COR-L47 (cell line): ENCODE measurements at regions not wholly inside any gene's neighbourhood (a gene's known extent, or its start where the extent isn't known, plus 50 kb on each side); places are given as distances from the start of the nearest gene placed in this dataset.

Experiments
- DNase-seq: peaks from one replicate; lab custom pipeline; 2025; lab: John Stamatoyannopoulos, UW

DNA sequence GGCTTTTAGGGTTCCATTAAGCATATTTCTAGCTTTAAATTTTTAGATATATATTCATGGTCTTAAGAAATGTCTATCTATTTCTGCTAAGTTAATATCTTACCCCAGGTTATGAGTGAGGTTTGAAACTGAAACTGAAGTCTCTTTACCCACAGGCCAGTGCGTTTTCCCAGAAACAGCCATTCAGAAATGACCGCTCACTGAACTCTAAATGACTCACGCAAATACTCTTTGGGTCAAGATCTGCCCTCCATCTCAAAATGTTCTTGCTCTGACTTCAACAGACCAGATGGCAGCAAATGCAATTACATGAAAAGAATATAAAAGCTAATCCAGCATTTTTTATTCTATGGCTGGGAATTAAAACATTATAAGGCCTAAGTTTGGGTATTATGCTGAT lies 315.2 kb downstream of the TDRD15 start:
- no peak for DNase-seq

DNA sequence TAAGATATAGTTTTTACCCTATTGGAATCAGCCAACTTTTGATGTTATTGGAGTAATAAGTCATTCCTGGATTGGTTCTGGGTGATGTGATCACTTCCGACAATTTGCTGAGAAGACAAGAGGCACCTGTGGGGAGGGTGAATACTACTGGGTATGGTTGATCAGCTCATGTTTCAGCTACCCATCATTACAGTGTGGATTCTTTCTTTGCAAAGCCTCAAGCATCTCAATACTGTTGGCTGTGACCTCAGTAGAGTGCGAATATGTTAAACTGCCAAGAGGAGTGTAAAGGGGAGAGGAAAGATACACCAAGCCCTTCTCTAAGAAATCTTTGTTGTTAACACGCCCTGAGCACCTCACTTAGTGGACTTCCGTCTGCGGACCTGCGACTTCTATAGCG lies 317.7 kb downstream of the TDRD15 start:
- no peak for DNase-seq

DNA sequence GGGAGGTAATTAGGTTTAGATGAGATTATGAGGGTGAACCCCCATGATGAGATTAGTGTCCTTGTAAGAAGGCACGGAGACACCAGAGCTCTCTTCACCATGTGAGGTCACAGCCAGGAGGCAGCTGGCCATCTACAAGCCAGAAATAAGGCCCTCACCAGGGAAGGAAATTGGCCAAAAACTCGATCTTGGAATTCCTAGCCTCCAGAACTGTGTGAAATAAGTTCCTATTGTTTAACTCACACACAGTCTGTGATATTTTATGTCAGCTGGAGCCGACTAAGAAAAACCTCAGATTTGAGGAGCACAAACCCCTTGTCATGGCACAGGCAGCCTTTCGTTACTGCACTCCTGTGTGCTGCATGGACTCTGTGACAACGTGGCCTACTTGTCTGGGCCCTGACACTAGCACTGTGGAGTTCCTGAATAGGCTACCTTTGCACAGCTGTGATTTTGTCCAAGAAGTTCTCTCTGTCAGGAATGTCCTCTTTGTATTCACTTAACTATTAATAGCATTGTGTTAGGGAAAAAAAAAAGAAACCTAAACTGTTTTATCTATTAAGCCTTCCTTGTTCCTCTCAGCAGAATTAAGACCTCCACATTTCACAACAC lies 319.8 kb downstream of the TDRD15 start:
- no peak for DNase-seq

DNA sequence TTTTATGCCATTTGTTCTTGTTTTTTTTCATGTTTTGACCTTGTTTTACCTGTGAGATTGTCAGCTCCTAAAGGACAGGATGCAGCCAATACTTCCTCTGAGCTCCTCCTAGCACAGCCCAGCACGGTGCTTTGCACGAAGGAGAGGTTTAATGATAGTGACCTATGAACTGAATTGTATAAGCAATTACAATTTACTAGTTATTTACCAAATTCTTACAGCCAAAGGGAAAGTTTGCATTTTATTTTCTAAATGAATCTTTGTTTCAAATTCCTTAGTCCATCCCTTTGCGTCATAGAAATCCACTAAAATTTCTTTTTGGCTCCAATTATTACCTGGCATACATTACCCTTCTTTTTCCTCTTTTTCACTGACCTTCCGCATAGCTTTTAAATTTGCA lies 326.1 kb downstream of the TDRD15 start:
- no peak for DNase-seq

DNA sequence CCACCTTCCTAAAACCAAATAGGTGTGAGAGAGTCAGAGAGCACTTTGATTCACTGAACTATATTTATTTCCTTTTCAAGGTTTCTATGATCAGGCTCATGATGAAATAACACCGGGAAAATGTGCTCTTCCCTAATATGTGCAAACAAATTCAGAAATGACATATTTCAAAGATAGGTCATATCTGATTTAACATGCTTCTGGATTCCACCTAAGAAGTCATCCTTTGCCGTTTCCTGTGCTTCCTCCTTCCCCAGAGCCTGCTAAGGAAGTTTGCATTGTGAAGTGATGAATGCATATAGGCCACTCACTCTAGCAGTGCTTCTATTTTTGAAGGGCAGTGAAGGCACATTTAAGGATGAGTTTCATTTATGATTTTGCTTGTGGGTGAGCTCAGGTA lies 327.6 kb downstream of the TDRD15 start:
- DNase-seq: no peak

DNA sequence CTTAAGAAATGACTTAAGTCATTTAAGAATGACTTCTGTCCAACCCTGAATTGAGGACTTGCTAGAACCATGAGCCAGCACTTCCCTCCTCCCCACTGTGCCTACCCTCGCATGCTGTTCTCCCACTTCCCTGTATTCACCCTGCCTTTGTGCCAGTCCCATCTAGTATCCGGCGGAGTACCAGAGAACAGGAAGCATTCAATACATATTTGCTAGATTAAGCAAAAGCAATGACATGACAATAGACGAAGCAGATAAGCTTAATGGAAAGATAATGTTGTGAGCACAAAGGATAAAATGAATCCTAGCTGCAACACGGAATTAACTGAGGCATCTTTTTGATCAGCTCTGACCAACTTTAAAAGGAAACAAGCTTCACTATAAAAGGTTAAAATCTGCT lies 328.5 kb downstream of the TDRD15 start:
- no peak for DNase-seq

DNA sequence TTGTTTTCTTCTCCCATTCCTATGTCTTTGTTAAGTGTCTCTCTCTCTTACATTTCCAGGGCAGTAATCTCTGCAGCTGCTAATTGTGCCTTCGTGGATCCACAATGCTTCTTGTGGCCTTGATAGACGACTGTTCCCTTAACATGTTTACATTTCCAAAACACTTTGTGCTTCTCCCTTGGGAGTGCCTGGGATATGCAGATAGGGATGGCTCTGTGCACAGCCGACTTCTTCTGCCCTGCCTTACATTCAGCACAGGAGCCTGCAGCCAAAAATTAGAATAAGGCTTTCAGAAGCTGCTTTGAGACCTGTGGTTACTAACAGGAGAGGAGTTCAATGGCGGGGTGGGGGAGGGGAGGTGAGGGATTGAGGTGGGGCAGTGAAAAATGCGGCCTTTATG lies 328.9 kb downstream of the TDRD15 start:
- DNase-seq: no peak

DNA sequence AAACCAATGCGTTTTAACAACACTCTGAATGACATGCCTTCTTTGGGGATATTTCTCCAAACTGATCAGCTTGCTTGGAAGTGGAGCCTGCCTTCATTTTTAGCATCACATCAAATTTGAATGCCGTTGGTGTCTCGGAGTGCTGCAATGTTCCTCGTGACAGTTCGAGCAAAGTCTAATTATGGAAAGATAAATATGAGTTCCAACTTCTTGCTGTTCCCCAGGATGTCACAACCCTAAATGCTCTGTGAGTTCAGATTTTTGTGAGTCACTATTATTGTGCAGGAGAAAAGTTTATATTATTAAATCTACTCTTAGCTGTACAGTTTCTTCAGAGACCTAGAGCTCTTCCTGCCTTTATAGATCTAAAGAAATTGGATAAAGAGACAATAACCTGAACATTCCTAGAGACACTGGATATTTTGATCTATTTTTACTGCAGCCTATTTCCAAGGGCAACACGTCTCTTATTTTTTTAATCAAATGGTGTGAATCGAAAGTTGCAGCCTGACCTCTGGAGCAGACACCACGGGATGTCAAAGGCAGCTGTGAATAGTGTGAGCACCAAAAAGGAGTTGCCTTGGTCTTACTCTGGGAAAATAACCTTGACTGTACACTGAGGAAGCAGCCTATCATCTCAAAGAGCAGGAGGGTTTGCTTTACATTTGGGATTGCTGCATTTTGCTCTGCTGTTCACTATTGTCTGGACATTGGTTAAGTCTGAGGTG lies 330.1 kb downstream of the TDRD15 start:
- DNase-seq: no peak

DNA sequence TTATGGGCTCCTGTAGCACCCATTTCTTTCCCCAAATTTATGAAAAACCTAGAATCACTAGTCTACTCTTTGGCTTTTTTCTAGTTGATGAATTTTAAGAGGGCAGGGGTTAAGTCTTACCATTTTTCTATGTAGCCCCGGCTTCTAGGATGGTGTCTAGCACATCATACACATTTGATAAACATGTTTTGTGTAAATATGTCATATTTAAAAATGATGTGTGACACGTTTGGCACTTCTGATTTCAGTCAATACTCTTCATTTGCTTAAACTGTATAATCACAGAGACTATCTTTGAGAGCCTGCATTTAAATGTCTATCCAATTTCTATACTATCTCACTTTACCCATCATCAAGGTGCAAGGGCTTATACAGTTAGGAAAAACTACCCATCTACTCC lies 331.1 kb downstream of the TDRD15 start:
- no peak for DNase-seq

DNA sequence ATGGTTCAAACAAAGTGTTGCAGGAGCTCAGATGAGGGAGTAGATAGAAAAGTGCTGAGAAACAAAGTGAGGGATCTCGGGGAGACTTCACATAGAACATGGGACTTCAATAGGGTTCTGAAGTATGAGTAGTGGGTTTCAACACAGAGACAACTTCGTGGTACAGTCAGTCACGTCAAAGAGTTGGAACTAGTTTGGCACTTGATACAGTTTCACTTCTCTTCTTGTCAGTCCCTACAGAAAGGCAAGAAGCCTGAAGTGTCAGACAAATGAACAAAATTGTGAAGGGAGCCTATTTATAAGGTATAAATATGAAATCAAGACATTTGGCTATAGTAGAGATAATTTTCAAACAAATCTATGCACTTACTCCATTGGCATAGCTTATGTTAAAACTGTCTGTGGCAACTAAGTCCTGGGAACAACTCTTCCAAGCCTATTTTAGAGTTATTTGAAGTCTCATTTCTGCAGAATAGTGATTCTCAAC lies 338.0 kb downstream of the TDRD15 start:
- no peak for DNase-seq

DNA sequence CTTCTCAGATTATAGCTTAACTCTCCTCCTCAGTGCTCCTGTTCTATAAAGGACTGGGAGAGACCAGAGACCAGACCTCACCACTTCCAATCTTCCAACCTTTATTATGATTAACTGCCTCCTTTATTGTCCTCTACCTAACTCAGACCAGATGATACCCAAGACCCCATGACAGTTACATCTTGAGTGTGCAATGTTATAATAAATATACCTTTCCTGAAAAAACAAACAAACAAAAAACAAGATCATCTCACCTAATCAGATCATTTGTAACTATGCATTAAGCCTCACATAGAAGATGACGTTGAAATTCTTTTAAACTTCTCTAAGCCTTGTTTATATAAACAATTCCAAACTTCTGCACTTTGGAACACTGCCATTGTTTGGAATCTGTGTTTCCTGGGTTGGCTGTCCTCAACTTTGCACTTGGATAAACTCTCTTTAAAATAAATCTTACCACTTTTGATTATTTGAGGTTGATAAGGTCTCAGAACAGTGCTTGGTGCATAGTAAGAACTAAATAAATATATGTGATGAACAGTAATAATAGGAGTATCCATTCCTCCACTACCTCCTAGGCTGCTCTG lies 342.7 kb downstream of the TDRD15 start:
- no peak for DNase-seq

DNA sequence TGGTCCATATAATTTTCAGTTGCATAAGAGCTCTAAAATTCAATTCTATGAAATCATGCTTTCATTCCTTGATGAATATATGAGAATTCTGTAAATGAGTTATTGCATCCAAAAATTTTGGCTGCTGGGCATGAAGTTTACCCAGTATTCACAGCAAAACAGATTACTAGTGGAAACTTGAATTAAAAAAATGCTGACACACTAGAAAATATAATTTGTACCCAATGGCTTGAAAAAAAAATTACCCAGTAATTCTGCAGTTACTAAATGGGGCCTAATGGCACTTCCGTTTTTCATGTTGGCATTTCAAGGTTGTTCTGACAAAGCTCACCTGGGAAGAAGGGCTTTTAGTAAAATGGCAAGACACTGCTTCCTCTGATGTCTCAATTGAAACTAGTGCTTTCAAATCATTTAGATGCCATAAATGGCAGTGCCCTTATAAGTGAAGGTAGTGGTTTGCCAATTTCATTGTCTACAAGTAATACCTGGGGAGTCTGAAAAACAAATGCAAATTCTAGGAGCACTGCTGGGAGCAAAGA lies 343.6 kb downstream of the TDRD15 start:
- DNase-seq: no peak

DNA sequence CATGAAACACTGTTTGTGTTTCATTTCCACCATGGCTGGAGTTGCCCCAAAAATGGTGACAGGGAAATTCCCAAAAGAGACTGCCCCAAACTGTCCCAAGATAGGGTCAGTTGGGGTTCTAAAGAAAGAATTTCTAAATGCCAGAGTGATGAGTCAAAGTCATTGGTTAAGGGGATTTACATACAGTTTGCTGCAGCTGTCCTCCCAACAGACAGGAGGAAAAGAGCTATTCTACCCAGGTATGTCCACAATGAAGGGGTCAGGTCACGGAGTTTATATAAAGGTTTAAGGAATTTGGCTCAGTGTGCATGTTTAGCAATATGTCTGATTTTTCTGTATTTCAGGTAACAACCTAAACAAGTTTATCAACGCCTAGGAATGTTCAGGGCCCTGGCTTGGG lies 344.1 kb downstream of the TDRD15 start:
- DNase-seq: no peak

DNA sequence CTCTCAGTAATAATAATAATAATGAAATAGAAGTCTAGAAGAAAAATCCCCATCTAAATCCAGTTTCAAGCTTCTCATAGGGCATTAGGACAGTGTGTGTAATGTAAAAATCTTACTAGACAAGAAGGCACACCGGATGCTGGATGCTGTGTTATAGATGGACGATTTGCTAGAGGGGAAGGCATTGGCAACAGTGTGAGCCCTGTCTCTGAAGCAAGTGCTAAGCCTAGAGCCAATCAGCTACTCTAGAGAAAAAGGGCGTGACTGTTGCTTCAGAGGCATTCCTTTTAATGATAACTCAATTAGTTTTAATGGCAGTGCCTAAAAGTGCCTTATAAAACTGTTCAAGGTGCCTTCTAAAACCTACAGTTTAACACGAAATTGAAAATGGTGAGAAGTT lies 344.9 kb downstream of the TDRD15 start:
- no peak for DNase-seq

DNA sequence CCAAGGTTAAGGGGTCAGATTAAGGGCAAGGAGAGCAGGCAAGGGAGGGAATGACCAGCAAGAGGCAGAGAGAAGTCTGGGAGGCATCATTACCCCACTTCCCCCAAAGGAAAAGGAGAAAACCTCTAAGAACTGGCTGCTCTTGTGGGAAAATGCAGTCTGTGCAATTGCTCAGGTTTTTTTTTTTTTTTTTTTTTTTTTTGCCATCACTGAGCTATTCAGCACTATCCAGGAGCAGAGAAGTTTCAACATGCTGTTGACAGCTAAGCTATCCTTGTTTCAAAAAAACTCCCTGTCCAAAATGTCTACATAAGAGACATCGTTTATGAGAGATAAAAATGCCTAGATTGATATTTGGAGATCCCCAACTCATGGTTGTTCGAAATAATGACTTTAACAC lies 345.4 kb downstream of the TDRD15 start:
- DNase-seq: no peak

DNA sequence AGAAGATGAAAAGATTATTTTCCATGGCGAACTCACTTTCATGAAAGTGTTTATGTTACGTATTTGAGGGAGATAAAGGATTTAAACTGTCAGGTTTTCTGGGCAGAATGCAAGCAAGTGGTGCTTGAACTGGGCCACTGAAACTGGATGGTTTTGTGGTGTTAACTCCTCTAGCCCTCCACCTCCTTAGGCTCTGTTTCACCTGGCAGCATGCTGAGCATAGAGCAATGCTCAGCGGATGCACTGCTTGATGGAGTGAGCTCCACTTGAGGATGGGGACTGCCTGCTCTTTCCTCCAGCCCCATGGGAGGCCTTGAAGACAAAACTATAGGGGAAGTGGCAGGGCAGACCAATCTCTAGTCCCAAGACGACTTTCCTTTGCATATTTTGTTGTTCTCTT lies 345.8 kb downstream of the TDRD15 start:
- DNase-seq: no peak

DNA sequence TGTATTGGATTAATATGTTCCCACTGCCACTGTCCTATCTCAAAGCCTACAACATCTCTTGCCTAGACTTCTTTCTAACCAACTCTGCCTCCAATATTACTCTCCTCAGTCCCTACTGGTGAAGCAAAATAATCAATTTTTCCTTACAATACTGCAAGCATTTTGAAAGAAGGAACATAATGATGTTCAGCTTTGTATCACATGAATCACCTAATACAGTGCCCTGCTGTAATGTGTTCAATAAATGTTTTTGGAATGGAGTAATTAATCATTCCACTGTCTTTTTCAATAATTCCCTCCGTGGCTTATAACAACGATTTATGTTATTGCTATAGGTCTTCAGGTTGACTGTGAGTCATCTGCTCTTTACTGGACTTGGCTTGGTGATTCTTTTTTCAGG lies 356.4 kb downstream of the TDRD15 start:
- no peak for DNase-seq

DNA sequence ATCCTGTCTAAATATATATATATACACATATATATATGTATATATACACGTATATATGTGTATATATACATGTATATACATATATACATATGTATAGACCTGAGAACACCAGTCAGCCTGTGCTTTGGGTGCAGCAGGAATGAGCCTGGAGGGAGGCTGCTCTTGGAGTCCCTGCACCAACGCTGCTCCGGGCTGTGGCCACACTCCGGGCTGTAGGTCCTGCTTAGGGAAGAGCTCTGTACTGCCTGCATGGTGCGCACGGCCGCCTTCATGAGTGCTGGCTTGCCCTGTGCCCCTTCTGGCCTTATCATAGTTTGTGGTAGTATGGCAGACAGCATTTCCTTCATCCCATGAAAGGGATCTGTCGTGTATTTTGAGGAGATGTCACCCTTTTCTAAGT lies 360.9 kb downstream of the TDRD15 start:
- no peak for DNase-seq

DNA sequence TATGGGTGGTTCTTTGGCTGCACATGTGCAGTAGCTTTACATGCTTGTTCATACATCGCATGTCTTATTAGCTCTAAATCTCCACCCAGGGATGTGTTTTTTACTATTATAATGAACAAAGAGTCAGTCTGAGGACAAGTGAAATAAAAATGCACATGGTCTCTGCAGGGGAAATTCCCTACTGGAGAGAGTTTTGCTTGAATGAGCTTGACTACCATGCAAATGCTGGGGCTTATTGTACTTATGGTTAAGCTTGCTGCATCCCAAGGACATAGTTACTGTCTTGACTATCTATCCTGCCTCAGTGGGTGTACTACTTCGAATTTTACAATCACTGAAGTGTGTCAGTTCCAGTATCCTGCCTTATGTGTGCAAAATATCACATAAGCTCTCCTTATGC lies 362.7 kb downstream of the TDRD15 start:
- no peak for DNase-seq

DNA sequence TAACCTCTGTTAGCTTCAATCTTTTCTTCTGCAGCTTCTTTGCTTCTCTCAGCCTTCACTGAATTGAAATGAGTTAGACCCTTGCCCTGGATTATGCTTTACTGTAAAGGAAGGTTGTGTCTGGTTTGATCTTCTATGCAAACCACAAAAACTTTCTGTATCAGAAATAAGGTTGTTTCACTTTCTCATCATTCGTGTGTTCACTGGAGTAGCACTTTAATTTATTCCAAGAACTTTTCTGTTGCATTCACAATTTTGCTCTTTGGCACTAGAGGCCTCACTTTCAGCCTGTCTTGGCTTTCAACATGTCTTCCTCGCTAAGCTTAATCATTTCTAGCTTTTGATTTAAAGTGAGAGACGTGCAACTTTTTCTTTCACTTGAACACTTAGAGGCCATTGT lies 365.3 kb downstream of the TDRD15 start:
- no peak for DNase-seq

DNA sequence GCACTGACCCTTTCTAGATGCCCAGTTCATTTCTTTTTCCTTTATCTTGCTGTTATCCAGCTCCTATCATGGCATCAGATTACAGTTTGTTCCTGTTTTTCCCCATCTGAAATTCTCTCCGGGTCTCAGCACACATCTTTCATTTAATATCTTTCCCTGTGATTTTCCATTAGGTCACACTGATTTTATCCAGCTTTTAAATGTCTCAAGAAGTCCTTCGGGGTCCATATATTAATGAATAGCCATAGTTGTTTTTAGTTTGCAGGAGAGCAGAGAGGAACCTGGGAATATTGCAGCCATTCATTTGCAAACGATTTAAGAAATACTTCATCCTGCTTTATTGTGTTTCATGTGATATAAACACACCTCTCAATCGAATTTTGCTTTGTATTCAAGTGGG lies 374.2 kb downstream of the TDRD15 start:
- DNase-seq: no peak

DNA sequence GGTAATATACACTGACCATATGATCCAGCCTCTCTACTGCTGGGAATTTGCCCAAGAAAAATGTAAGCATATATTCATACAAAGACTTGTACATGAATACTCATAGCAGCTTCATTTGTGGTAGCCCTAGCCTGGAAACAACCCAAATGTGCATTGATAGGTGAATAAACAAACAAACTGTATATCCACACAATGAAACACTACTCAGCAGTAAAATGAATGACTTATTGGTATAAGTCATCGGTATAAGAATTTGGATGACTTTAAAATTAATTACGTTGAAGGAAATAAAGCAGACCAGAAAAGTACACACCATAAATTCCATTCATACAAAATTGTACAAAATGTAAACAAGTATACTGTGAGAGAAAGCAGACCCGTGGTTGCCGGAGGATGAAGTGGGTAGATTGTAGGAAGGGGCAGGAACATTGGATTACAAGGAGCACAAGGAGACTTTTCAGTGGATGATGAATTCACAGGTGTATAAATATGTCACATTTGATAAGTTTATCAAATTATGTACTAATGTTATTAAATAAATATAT lies 376.7 kb downstream of the TDRD15 start:
- no peak for DNase-seq

DNA sequence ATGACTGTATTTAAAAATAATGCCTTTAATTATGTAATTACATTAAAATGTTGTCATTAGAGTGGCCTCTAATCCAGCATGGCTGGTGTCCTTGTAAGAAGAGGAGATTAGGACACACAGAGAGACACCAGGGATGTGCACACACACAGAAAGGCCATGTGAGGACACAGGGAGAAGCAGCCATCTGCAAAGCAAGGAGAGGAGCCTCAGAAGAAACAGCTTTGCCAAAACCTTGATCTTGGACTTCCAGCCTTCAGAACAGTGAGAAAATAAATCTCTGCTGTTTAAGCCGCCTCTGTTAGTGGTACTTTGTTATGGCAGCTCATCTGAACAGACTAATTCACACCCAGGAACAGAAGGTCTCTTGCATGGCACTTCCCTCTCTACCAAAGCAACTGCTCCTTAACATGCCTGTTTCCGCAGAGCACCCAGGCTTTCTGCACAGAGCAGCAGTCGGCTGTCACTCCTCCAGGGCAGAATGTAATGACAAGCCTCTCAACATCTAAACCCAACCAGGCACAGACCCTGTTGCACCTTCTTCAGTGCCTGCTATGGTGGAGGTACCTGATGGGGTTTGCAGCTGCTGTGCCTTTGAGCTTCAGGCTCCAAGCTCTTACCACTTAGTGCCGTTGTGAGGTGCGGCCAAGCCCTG lies 377.7 kb downstream of the TDRD15 start:
- no peak for DNase-seq
